ENCODE measurements at regions not wholly inside any gene's neighbourhood (a gene's known extent, or its start where the extent isn't known, plus 50 kb on each side); places are given as distances from the start of the nearest gene placed in this dataset.

DNA sequence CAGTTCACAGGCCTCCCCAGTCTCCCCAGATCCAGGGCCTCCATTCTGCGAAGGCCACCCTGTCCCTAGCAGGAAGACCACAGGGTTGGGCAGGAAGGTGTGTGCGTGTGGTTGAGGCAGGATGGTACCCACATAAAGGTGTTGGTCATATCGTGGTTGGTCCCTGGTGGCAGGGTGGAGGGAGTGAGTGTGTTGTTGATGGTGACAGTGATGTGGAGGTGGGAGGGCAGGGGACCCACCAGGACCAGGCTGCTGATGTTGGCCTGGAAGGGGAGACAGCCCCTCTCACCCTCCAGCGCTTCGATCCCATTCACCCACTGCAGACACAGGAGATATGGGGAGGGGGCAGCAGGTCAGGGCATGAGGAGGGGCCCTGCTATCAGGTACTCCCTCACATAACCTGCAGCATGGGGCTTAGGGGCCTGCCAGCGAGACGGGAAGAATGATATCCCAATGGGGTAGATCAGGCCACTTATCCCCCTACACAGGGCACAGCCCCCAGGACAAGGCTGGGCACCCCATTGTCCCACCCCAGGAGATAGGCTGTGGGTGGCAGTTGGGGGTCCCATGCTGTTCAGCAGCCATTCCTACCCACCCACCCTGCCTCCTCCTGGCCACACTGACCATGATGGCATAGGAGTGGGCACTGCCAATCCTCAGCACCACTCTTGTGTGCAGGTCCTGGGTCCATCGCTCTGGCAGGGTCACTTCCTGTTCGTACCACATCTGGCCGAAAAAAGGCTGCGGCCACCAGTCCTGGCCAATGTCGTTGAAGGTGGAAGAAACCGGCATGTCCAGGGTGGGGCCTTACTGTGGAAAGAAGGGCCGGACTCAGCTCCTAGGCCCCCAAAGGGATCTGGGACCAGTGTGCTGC is 69.0 kb upstream of the ZNF479 start:
- CTCF ChIA-PET (ENCODE audit: partially characterized antibody): no interaction called here
- H3K56ac ChIP-seq (replicated peaks; ENCODE audit: insufficient read length, low read depth, low read length): no peak overlapping the region
- TF ChIP-seq, protein P1, sequence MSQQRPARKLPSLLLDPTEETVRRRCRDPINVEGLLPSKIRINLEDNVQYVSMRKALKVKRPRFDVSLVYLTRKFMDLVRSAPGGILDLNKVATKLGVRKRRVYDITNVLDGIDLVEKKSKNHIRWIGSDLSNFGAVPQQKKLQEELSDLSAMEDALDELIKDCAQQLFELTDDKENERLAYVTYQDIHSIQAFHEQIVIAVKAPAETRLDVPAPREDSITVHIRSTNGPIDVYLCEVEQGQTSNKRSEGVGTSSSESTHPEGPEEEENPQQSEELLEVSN (IDR thresholded peaks at IDR 0.05): no peak
- TF ChIP-seq SP4 (IDR thresholded peaks at IDR 0.05; ENCODE audit: low read length) (no peak), BRCA1 (IDR thresholded peaks at IDR 0.05; ENCODE audit: low read depth, low read length) (no peak), POLR2A (IDR thresholded peaks at IDR 0.05; ENCODE audit: control extremely low read depth in 1 of 2, low read depth in 2 of 2, low read length in 2 of 2) (no peak), SIN3A (conservative IDR thresholded peaks at IDR 0.05 in 1 of 2, IDR thresholded peaks at IDR 0.05 in 1 of 2; ENCODE audit: low read depth in 1 of 2, low read length in 2 of 2) (no peak), KDM5A (IDR thresholded peaks at IDR 0.05; ENCODE audit: low read length) (no peak), CREB1 (IDR thresholded peaks at IDR 0.05) (no peak), EZH2 (IDR thresholded peaks at IDR 0.05; ENCODE audit: low read depth, low read length, severe bottlenecking) (no peak), CHD1 (IDR thresholded peaks at IDR 0.05; ENCODE audit: low read depth, low read length) (no peak), RNF2 (IDR thresholded peaks at IDR 0.05; ENCODE audit: borderline replicate concordance, low read depth, low read length, missing control alignments, poor library complexity, severe bottlenecking) (no peak)
- TF ChIP-seq, protein P2, sequence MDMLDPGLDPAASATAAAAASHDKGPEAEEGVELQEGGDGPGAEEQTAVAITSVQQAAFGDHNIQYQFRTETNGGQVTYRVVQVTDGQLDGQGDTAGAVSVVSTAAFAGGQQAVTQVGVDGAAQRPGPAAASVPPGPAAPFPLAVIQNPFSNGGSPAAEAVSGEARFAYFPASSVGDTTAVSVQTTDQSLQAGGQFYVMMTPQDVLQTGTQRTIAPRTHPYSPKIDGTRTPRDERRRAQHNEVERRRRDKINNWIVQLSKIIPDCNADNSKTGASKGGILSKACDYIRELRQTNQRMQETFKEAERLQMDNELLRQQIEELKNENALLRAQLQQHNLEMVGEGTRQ (IDR thresholded peaks at IDR 0.05; ENCODE audit: low read length): no peak

More for the DNA sequence above, 69.0 kb upstream of the ZNF479 start:
- Histone ChIP-seq H4K8ac (ENCODE audit: extremely low read depth, insufficient read depth, low read length) (no peak overlapping the region), H3K27ac (ENCODE audit: low read depth, low read length) (no peak overlapping the region), H3K23ac (ENCODE audit: insufficient read length) (no peak overlapping the region), H2BK20ac (ENCODE audit: low read length) (no peak overlapping the region), H4K20me1 (replicated peaks in 1 of 2; ENCODE audit: control insufficient read depth in 1 of 2, insufficient read depth in 2 of 2, low read length in 2 of 2) (no peaks in the 10 kb centered on the region), H3K14ac (ENCODE audit: insufficient read length) (no peak overlapping the region), H3K18ac (ENCODE audit: extremely low read depth, low read length) (no peak overlapping the region), H3K79me1 (ENCODE audit: low read depth, low read length) (no peaks in the 10 kb centered on the region), H3K79me2 (ENCODE audit: control insufficient read depth in 1 of 2, insufficient read depth in 2 of 2, low read length in 2 of 2) (no peaks in the 10 kb centered on the region), H2AFZ (ENCODE audit: low read length) (no peak overlapping the region), H4K5ac (ENCODE audit: insufficient read length, low read depth, low read length) (no peak overlapping the region), H2BK120ac (replicated peaks; ENCODE audit: low read depth, low read length) (no peak overlapping the region), H2AK5ac (ENCODE audit: low read depth, low read length) (no peak overlapping the region), H3K4ac (replicated peaks; ENCODE audit: insufficient read length, low read depth, low read length) (no peak overlapping the region), H3K27me3 (replicated peaks in 1 of 4; ENCODE audit: control insufficient read depth in 3 of 4, extremely low read depth in 1 of 4, insufficient read depth in 3 of 4, low read length in 3 of 4) (no peaks in the 10 kb centered on the region), H3K9ac (replicated peaks in 1 of 4; ENCODE audit: extremely low read depth in 1 of 4, low read depth in 3 of 4, low read length in 3 of 4) (no peak overlapping the region), H3K23me2 (ENCODE audit: low read depth, low read length) (no peaks in the 10 kb centered on the region), H3K36me3 (ENCODE audit: control insufficient read depth in 2 of 4, insufficient read depth in 4 of 4, low read length in 3 of 4) (no peaks in the 10 kb centered on the region), H3K4me3 (ENCODE audit: extremely low read depth in 1 of 4, insufficient read depth in 2 of 4, low read depth in 3 of 4, low read length in 4 of 4) (no peak overlapping the region), H3K4me1 (replicated peaks in 1 of 4; ENCODE audit: control insufficient read depth in 3 of 4, insufficient read depth in 4 of 4, low read length in 3 of 4) (no peaks in the 10 kb centered on the region), H3K9me3 (ENCODE audit: insufficient read depth in 2 of 2, low read depth in 1 of 2, low read length in 1 of 2) (peaks cover 44 to 65% of the 10 kb centered on the region in 2 experiments), H2BK12ac (ENCODE audit: low read depth, low read length) (no peak overlapping the region), H3K4me2 (ENCODE audit: insufficient read depth in 1 of 2, low read depth in 2 of 2, low read length in 2 of 2) (no peak overlapping the region), H2BK15ac (ENCODE audit: low read length) (no peak overlapping the region), H2BK5ac (ENCODE audit: low read depth, low read length) (no peak overlapping the region), H4K91ac (replicated peaks; ENCODE audit: insufficient read length, low read length) (no peak overlapping the region)
- WGBS, 2 experiments (ENCODE audit: extremely low coverage in 1 of 2, insufficient coverage in 1 of 2, insufficient read length in 1 of 2, insufficient replicate concordance in 2 of 2, low coverage in 1 of 2, low lambda C conversion rate in 2 of 2, missing lambda C conversion rate in 1 of 2): 87% methylated on average over 14 of the region's 14 CpGs; no CpG with 5 or more reads in 1 of the 2 experiments
- POLR2A ChIA-PET (ENCODE audit: partially characterized antibody): no interaction called here
- DNase-seq (ENCODE audit: low read depth in 1 of 2, low spot score in 2 of 2): no peak
- no peak for FAIRE-seq

Measured in H1 (cell line).